MM.1S (cell line): ENCODE measurements at regions not wholly inside any gene's neighbourhood (a gene's known extent, or its start where the extent isn't known, plus 50 kb on each side); places are given as distances from the start of the nearest gene placed in this dataset.

ENCODE experiments used
- CTCF ChIP-seq: fragments of 300-600 bp; sonication (generic); IDR thresholded peaks from 2 replicates; pipeline ENCODE4 v1.5.1; 2016; ENCODE audit warnings: antibody characterized with exemption, low read length, mixed read lengths
- EZH2phosphoT487 ChIP-seq: fragments of 300-600 bp; sonication (generic); IDR thresholded peaks from 2 replicates; pipeline ENCODE4 v1.6.1; 2018; ENCODE audit warnings: antibody characterized with exemption, low read length

- no peak for TF ChIP-seq EZH2phosphoT487
- no peak for TF ChIP-seq CTCF
Observed at GRCh38 chrX:42616981-42617380, 161.0 kb downstream of the PPP1R2C start.
